ENCODE measurements at regions not wholly inside any gene's neighbourhood (a gene's known extent, or its start where the extent isn't known, plus 50 kb on each side); places are given as distances from the start of the nearest gene placed in this dataset.
"Not testable (repeated sequence)": the region's sequence is repeated elsewhere in the genome, so short reads cannot be mapped to it uniquely, and the experiment has no call there.

- H3K36me3 ChIP-seq = no peaks in the 10 kb centered on the region
- no peaks in the 10 kb centered on the region for H3K4me1 ChIP-seq
- intact Hi-C loops (cut with DNase I) = no loop called here
- no peaks in the 10 kb centered on the region for H3K9me3 ChIP-seq
- TF ChIP-seq POLR2A (IDR thresholded peaks at IDR 0.05) (no peak), CTCF (IDR thresholded peaks at IDR 0.05) (no peak)
- 71 to 83% methylated on average over 2 of the region's 2 CpGs for WGBS, 2 donors
- no peak overlapping the region for H3K27ac ChIP-seq
- DNase-seq = no peak
- H3K4me3 ChIP-seq (replicated peaks in 1 of 3) = no peak overlapping the region
- no peaks in the 10 kb centered on the region for H3K27me3 ChIP-seq
Measured at GRCh38 chr14:28163897-28164296, 602.7 kb upstream of the FOXG1 start.

GRCh38 chr14:28187902-28188830, 578.4 kb upstream of the FOXG1 start:
- H3K27me3 ChIP-seq; H3K4me1 ChIP-seq; DNase-seq; H3K36me3 ChIP-seq; H3K9me3 ChIP-seq; H3K4me3 ChIP-seq (replicated peaks in 1 of 3); H3K27ac ChIP-seq; intact Hi-C loops (cut with DNase I): not testable (repeated sequence)
- WGBS, 2 donors = 88 to 95% methylated on average over 28 to 29 of the region's 29 CpGs

GRCh38 chr14:28196878-28197277, 569.7 kb upstream of the FOXG1 start:
- Histone ChIP-seq H3K27me3 (no peaks in the 10 kb centered on the region), H3K36me3 (no peaks in the 10 kb centered on the region), H3K4me1 (no peaks in the 10 kb centered on the region), H3K27ac (no peak overlapping the region), H3K4me3 (replicated peaks in 1 of 3) (no peak overlapping the region), H3K9me3 (no peaks in the 10 kb centered on the region)
- intact Hi-C loops (cut with DNase I) = no loop called here
- no peak for TF ChIP-seq POLR2A (IDR thresholded peaks at IDR 0.05)
- TF ChIP-seq CTCF (IDR thresholded peaks at IDR 0.05) = no peak
- 86 to 87% methylated on average over 4 of the region's 4 CpGs for WGBS, 2 donors
- DNase-seq = no peak

- 80 to 85% methylated on average over 2 of the region's 2 CpGs for WGBS, 2 donors
- no peak for TF ChIP-seq POLR2A (IDR thresholded peaks at IDR 0.05)
- no peak for TF ChIP-seq CTCF (IDR thresholded peaks at IDR 0.05)
Measured at GRCh38 chr14:28220391-28220790, 546.2 kb upstream of the FOXG1 start.

GRCh38 chr14:28240909-28241308, 525.7 kb upstream of the FOXG1 start:
- intact Hi-C loops (cut with DNase I) = no loop called here
- Histone ChIP-seq H3K27me3 (no peaks in the 10 kb centered on the region), H3K4me3 (replicated peaks in 1 of 3) (no peak overlapping the region), H3K36me3 (no peaks in the 10 kb centered on the region), H3K9me3 (no peaks in the 10 kb centered on the region), H3K4me1 (no peaks in the 10 kb centered on the region), H3K27ac (no peak overlapping the region)
- 72 to 77% methylated on average over 2 of the region's 2 CpGs for WGBS, 2 donors
- no peak for TF ChIP-seq CTCF (IDR thresholded peaks at IDR 0.05)
- TF ChIP-seq POLR2A (IDR thresholded peaks at IDR 0.05) = no peak
- DNase-seq = no peak

More at GRCh38 chr14:28220391-28220790, 546.2 kb upstream of the FOXG1 start:
- Histone ChIP-seq H3K27me3 (no peaks in the 10 kb centered on the region), H3K4me1 (no peaks in the 10 kb centered on the region), H3K27ac (no peak overlapping the region), H3K36me3 (no peaks in the 10 kb centered on the region), H3K4me3 (replicated peaks in 1 of 3) (no peak overlapping the region), H3K9me3 (no peaks in the 10 kb centered on the region)
- intact Hi-C loops (cut with DNase I) = no loop called here
- DNase-seq = no peak

Measured in thyroid gland (tissue), 4 donors.